Kidney (tissue), 13 donors: ENCODE measurements at regions not wholly inside any gene's neighbourhood (a gene's known extent, or its start where the extent isn't known, plus 50 kb on each side); places are given as distances from the start of the nearest gene placed in this dataset.

ENCODE experiments used
- DNase-seq, 5 donors: peaks; one replicate each; pipeline ENCODE4 v3.0.0-alpha.2; 2013 to 2020
- FAIRE-seq: peaks from 2 replicates; lab custom pipeline; 2012; peaks lifted over from hg19 to GRCh38; lab: Jason Lieb, UNC
- H3K27ac ChIP-seq, 2 donors: one replicate each; pipeline ENCODE4 v1.7.0; 2013; ENCODE audit warnings: low read depth in 2 of 2, low read length in 2 of 2, inconsistent platforms in 1 of 2
- H3K27me3 ChIP-seq: one replicate; pipeline ENCODE4 v1.7.1; 2013; ENCODE audit warnings: low read length, inconsistent platforms; ENCODE audit not compliant: control insufficient read depth, insufficient read depth
- H3K36me3 ChIP-seq, 3 donors: one replicate each; pipeline versions ENCODE4 v1.7.0 to v1.7.1; 2013; ENCODE audit warnings: low read length in 3 of 3, control low read depth in 1 of 3, inconsistent platforms in 1 of 3; ENCODE audit not compliant: insufficient read depth in 3 of 3, control insufficient read depth in 2 of 3
- H3K4me1 ChIP-seq, 3 donors: one replicate each; pipeline versions ENCODE4 v1.7.0 to v1.7.1; 2013; ENCODE audit warnings: low read length in 3 of 3, inconsistent platforms in 1 of 3, low read depth in 1 of 3; ENCODE audit not compliant: control insufficient read depth in 2 of 3, insufficient read depth in 2 of 3
- H3K4me3 ChIP-seq, 3 donors: one replicate each; pipeline versions ENCODE4 v1.7.0 to v1.8.1; 2013; ENCODE audit warnings: low read length in 3 of 3, control low read depth in 1 of 3, inconsistent platforms in 1 of 3
- H3K9ac ChIP-seq, 3 donors: one replicate each; pipeline versions ENCODE4 v1.7.0 to v1.7.1; 2013; ENCODE audit warnings: low read length in 3 of 3, control low read depth in 1 of 3, inconsistent platforms in 1 of 3
- H3K9me3 ChIP-seq, 3 donors: one replicate each; pipeline versions ENCODE4 v1.7.0 to v1.7.1; 2013; ENCODE audit warnings: low read length in 3 of 3, control low read depth in 1 of 3, inconsistent platforms in 1 of 3; ENCODE audit not compliant: control insufficient read depth in 2 of 3, insufficient read depth in 1 of 3
- intact Hi-C: fragments of 100-400 bp; cut with DNase I; formaldehyde crosslinking; loops from one replicate; pipeline ENCODE4 v1.11.1; 2022
- TF ChIP-seq, protein P1 (sequence below): IDR thresholded peaks from 3 replicates; pipeline ENCODE4 v1.5.1; 2012; ENCODE audit warnings: mild to moderate bottlenecking, moderate library complexity, borderline replicate concordance; ENCODE audit not compliant: insufficient read depth; ENCODE audit errors: extremely low read depth
- donor health status: control.
- donor health status: control.
- donor health status: control.
- donor health status: control.
- donor health status: control.
- donor health status: DM: yes; HTN: yes; CAD: no.
- donor health status: Normal renal cell carcinoma (clear cell type).

DNA sequence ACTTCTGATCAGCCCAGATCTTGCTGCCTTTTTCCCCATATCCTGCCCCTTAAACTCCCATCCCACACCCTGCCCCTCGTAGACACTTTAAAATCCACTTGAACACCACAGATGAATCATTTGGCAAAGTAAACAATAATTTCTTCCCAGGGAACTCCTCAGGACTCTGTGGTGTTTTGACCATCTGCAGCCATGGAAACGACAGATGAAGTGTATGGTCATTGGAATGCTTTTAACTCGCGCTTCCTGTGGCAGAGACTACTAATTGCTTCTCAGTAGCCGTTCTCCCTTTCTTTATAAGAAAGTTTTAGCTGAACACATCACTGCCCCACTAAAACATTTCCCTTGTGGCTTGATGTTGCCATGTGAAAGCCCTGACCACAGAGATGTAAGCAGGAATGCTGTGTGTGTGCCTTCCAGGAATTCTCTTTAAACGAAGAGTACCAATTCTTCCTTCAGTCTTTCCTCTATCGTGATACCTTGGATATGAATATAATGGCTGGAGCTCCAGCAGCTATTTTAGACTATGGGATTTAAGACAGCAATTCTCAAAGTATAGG is 92.7 kb upstream of the PARD3B start:
- TF ChIP-seq, protein P1, sequence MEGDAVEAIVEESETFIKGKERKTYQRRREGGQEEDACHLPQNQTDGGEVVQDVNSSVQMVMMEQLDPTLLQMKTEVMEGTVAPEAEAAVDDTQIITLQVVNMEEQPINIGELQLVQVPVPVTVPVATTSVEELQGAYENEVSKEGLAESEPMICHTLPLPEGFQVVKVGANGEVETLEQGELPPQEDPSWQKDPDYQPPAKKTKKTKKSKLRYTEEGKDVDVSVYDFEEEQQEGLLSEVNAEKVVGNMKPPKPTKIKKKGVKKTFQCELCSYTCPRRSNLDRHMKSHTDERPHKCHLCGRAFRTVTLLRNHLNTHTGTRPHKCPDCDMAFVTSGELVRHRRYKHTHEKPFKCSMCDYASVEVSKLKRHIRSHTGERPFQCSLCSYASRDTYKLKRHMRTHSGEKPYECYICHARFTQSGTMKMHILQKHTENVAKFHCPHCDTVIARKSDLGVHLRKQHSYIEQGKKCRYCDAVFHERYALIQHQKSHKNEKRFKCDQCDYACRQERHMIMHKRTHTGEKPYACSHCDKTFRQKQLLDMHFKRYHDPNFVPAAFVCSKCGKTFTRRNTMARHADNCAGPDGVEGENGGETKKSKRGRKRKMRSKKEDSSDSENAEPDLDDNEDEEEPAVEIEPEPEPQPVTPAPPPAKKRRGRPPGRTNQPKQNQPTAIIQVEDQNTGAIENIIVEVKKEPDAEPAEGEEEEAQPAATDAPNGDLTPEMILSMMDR: no peak
- H3K27ac ChIP-seq: no peak overlapping the region
- peaks cover 0 to 5% (median 3%) of the 10 kb centered on the region in 3 donors for H3K4me1 ChIP-seq
- no peaks in the 10 kb centered on the region for H3K36me3 ChIP-seq
- H3K9me3 ChIP-seq: no peaks in the 10 kb centered on the region
- DNase-seq: peak in 4 of 5 donors; percentile 67 to 96 (median 88)
- no peaks in the 10 kb centered on the region for H3K27me3 ChIP-seq
- intact Hi-C loops: no loop called here
- FAIRE-seq: no peak
- no peak overlapping the region for H3K9ac ChIP-seq
- H3K4me3 ChIP-seq: no peak overlapping the region

DNA sequence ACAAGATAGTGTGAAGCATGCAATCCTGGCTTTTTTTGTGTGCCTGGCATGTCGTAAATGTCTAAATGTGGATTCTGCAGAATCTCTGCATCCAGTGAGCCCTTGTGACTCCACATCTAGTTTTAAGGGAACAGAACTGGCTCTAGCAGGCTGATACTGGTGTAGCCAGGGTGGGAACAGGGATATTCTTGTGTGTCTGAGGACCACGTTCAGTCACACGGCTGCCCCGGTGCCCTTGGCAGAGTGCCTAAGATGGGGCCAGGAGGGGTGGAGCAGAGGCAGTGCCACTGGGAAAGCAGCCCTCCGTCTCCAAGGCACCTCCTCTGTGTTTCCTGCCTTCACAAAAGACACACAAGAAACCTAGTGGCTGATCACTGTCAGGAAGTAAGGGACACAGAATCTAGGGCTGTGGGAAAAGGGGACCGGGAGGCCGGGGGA is 91.5 kb upstream of the PARD3B start:
- intact Hi-C loops: no loop called here
- peak overlapping the region in 2 of 3 donors; percentile 12 to 32 for H3K4me3 ChIP-seq
- TF ChIP-seq, protein P1: no peak
- no peaks in the 10 kb centered on the region for H3K36me3 ChIP-seq
- H3K9me3 ChIP-seq: no peaks in the 10 kb centered on the region
- no peaks in the 10 kb centered on the region for H3K27me3 ChIP-seq
- H3K4me1 ChIP-seq: peaks cover 0 to 5% (median 3%) of the 10 kb centered on the region in 3 donors
- peak overlapping the region in 1 of 3 donors; percentile 7 for H3K9ac ChIP-seq
- FAIRE-seq: no peak
- DNase-seq: peak; percentile 50 to 76 (median 63)
- H3K27ac ChIP-seq: no peak overlapping the region

DNA sequence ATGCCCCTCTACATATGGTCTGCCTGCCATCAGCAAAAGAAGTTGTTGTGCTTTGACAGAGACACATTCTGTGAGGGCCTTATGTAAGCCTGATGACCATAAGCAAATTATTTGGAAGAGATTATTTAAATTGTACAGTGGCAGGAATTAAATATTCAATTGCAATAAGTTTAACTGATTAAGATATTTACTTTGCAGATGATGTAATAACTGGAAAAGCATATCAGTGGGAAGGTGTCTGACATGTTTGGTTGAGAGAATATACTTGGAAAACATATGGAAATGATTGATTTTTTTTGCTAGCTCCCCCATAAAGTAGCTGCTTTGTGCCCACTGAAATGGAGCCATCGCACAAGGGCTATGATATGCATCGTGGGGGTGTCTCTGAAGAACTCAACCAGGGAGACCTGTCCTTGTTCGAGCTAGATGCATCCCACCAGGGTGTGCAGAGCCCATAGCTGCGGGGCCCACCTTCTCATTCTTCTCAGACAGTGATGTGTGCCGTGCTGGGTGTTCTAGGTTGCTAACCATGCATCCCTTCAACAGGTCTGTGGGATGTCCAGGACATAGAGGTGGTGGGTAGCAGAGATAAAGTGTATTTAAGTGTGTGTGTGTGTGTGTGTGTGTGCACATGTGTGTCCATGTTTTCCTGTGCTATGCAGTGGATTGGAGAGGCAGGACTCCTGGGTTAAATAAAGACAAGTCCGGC is 90.4 kb upstream of the PARD3B start:
- TF ChIP-seq, protein P1: no peak
- intact Hi-C loops: no loop called here
- Histone ChIP-seq H3K9ac (no peak overlapping the region), H3K36me3 (no peaks in the 10 kb centered on the region), H3K27me3 (no peaks in the 10 kb centered on the region), H3K27ac (no peak overlapping the region), H3K4me3 (no peak overlapping the region), H3K9me3 (no peaks in the 10 kb centered on the region), H3K4me1 (peaks cover 0 to 5% (median 3%) of the 10 kb centered on the region in 3 donors)
- DNase-seq: no peak
- FAIRE-seq: no peak
